ENCODE measurements at regions not wholly inside any gene's neighbourhood (a gene's known extent, or its start where the extent isn't known, plus 50 kb on each side); places are given as distances from the start of the nearest gene placed in this dataset.
"Not testable (repeated sequence)": the region's sequence is repeated elsewhere in the genome, so short reads cannot be mapped to it uniquely, and the experiment has no call there.

DNA sequence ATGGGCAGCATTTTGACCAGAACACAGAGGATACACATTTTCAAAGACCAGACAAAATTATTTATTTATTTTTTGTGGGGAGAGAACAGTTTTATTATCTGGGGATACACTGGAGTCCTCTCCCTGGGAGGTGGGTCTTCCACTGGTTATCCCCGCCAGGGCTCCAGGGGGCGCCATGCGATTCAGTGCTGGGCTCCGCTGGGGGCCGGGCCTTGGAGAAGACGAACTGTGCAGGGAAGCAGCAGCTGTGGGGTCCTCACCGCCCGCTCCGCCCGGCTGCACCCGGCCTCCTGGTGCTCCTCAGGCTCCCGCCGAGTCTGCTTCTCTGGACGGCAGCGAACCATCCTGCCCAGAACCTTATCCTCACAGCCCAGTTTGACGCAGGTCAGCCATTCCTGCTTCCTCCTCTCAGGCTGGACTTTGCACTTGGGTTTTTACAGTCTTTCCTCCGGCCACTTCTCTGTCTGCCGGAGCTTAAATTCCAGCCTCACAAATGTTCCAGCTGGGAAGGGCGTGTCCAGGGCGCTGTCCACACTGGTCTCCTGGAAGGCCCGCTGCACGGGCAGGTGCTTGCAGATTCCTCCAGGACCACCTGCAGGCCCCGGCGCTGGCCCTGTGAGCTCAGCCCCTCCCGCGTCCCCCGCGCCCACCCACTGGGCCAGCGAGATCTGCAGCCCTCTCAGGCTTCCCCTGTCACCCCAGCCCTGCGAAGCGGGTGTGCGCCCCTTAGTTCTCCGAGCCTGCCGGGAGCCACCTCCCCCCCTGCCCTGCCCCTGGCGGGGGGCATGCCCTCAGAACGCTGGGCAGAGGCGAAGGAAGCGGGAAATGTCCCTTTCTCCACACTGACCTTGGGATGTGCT lies 1830.0 kb upstream of the DEFB115 start:
- H3K4me1 ChIP-seq (ENCODE audit: low read length) = no peaks in the 10 kb centered on the region
- no peaks in the 10 kb centered on the region for H3K27me3 ChIP-seq (replicated peaks; ENCODE audit: insufficient read depth, low read length)
- H2AFZ ChIP-seq (ENCODE audit: low read length) = no peak overlapping the region
- H3K79me2 ChIP-seq (ENCODE audit: low read length) = no peaks in the 10 kb centered on the region
- no peak overlapping the region for H3K4me3 ChIP-seq (ENCODE audit: low read length)
- H3K4me2 ChIP-seq (ENCODE audit: low read depth, low read length) = no peak overlapping the region
- no peaks in the 10 kb centered on the region for H3F3A ChIP-seq (ENCODE audit: insufficient read depth, low read length)
- no peak overlapping the region for H3K27ac ChIP-seq (ENCODE audit: low read length)
- H3K9me3 ChIP-seq (replicated peaks; ENCODE audit: insufficient read depth, low read length) = no peaks in the 10 kb centered on the region
- no peaks in the 10 kb centered on the region for H3K36me3 ChIP-seq (replicated peaks; ENCODE audit: insufficient read depth, low read length)
- TF ChIP-seq EZH2phosphoT487 (IDR thresholded peaks at IDR 0.05; ENCODE audit: low read length) (no peak), EZH2 (optimal IDR thresholded peaks at IDR 0.05; ENCODE audit: low read depth, low read length) (no peak)
- TF ChIP-seq, protein P1, sequence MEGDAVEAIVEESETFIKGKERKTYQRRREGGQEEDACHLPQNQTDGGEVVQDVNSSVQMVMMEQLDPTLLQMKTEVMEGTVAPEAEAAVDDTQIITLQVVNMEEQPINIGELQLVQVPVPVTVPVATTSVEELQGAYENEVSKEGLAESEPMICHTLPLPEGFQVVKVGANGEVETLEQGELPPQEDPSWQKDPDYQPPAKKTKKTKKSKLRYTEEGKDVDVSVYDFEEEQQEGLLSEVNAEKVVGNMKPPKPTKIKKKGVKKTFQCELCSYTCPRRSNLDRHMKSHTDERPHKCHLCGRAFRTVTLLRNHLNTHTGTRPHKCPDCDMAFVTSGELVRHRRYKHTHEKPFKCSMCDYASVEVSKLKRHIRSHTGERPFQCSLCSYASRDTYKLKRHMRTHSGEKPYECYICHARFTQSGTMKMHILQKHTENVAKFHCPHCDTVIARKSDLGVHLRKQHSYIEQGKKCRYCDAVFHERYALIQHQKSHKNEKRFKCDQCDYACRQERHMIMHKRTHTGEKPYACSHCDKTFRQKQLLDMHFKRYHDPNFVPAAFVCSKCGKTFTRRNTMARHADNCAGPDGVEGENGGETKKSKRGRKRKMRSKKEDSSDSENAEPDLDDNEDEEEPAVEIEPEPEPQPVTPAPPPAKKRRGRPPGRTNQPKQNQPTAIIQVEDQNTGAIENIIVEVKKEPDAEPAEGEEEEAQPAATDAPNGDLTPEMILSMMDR (IDR thresholded peaks at IDR 0.05; ENCODE audit: low read length) = no peak
- DNase-seq = no peak
- H3K9me2 ChIP-seq (replicated peaks; ENCODE audit: insufficient read depth, low read length) = no peaks in the 10 kb centered on the region
- H4K20me1 ChIP-seq (ENCODE audit: insufficient read depth, low read length) = no peaks in the 10 kb centered on the region
- no peak overlapping the region for H3K9ac ChIP-seq (ENCODE audit: low read length)

GRCh38 chr20:29430531-29430930 lies 1826.9 kb upstream of the DEFB115 start:
- TF ChIP-seq EZH2phosphoT487 (IDR thresholded peaks at IDR 0.05; ENCODE audit: low read length) = no peak
- TF ChIP-seq EZH2 (optimal IDR thresholded peaks at IDR 0.05; ENCODE audit: low read depth, low read length) = no peak
- TF ChIP-seq, protein P1 (IDR thresholded peaks at IDR 0.05; ENCODE audit: low read length) = no peak
- Histone ChIP-seq H3K9me2 (replicated peaks; ENCODE audit: insufficient read depth, low read length) (no peaks in the 10 kb centered on the region), H3K79me2 (ENCODE audit: low read length) (no peaks in the 10 kb centered on the region), H3K4me1 (ENCODE audit: low read length) (no peaks in the 10 kb centered on the region), H3F3A (ENCODE audit: insufficient read depth, low read length) (no peaks in the 10 kb centered on the region), H2AFZ (ENCODE audit: low read length) (no peak overlapping the region), H3K9ac (ENCODE audit: low read length) (no peak overlapping the region), H3K4me3 (ENCODE audit: low read length) (no peak overlapping the region), H4K20me1 (ENCODE audit: insufficient read depth, low read length) (no peaks in the 10 kb centered on the region), H3K27me3 (replicated peaks; ENCODE audit: insufficient read depth, low read length) (no peaks in the 10 kb centered on the region), H3K36me3 (replicated peaks; ENCODE audit: insufficient read depth, low read length) (no peaks in the 10 kb centered on the region), H3K4me2 (ENCODE audit: low read depth, low read length) (no peak overlapping the region), H3K9me3 (replicated peaks; ENCODE audit: insufficient read depth, low read length) (no peaks in the 10 kb centered on the region), H3K27ac (ENCODE audit: low read length) (no peak overlapping the region)
- DNase-seq = no peak

GRCh38 chr20:29440721-29441120 lies 1816.7 kb upstream of the DEFB115 start:
- H2AFZ ChIP-seq (ENCODE audit: low read length); H3K9me2 ChIP-seq (replicated peaks; ENCODE audit: insufficient read depth, low read length): not testable (repeated sequence)

DNA sequence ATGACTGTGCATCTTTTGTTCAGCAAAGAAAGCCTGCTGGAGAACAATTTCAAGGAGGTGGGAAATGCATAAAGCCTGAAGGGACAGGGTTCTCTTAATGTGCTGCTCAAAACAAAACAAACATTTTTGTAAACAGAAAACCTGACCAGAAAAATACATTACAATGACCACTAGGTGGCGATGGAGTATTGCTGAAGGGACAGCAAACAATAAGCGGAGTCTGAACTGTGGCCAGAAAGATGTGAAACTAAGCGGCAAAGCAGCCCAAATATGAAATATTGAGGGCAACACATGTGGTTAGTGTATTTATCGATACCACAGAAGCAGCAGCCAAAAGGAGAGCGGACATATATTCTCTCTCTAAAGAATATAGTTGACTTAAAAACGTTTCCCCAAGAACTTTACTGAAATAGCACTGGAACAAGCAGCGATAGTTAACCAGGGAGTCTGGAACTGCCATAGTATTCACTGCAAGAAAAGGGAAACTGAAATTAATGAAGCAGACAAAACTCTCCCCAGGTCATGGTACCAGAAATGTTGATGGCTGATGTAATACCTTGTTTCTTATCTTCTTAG lies 1814.2 kb upstream of the DEFB115 start:
- H3K4me2 ChIP-seq (ENCODE audit: low read depth, low read length) = peak overlapping the region; percentile 12; the same call in 1 of the 2 replicates

More at GRCh38 chr20:29440721-29441120, 1816.7 kb upstream of the DEFB115 start:
- H3K27ac ChIP-seq (ENCODE audit: low read length); H3K4me3 ChIP-seq (ENCODE audit: low read length); H3K4me1 ChIP-seq (ENCODE audit: low read length); H3K79me2 ChIP-seq (ENCODE audit: low read length); H3K4me2 ChIP-seq (ENCODE audit: low read depth, low read length); H3K9ac ChIP-seq (ENCODE audit: low read length); H4K20me1 ChIP-seq (ENCODE audit: insufficient read depth, low read length); H3K27me3 ChIP-seq (replicated peaks; ENCODE audit: insufficient read depth, low read length); H3K36me3 ChIP-seq (replicated peaks; ENCODE audit: insufficient read depth, low read length); H3F3A ChIP-seq (ENCODE audit: insufficient read depth, low read length); H3K9me3 ChIP-seq (replicated peaks; ENCODE audit: insufficient read depth, low read length); DNase-seq: not testable (repeated sequence)

More for the DNA sequence above, 1814.2 kb upstream of the DEFB115 start:
- not testable (repeated sequence) for H3K9me2 ChIP-seq (replicated peaks; ENCODE audit: insufficient read depth, low read length); H4K20me1 ChIP-seq (ENCODE audit: insufficient read depth, low read length); H2AFZ ChIP-seq (ENCODE audit: low read length); H3K36me3 ChIP-seq (replicated peaks; ENCODE audit: insufficient read depth, low read length); H3F3A ChIP-seq (ENCODE audit: insufficient read depth, low read length); H3K27me3 ChIP-seq (replicated peaks; ENCODE audit: insufficient read depth, low read length); H3K4me1 ChIP-seq (ENCODE audit: low read length); H3K9me3 ChIP-seq (replicated peaks; ENCODE audit: insufficient read depth, low read length); H3K79me2 ChIP-seq (ENCODE audit: low read length); H3K9ac ChIP-seq (ENCODE audit: low read length); H3K27ac ChIP-seq (ENCODE audit: low read length)
- H3K4me3 ChIP-seq (ENCODE audit: low read length) = 0 out of 2 replicates have a peak overlapping the region, but pooled peaks have one; percentile 17
- peak; percentile 75 for DNase-seq
- TF ChIP-seq, protein P1 (IDR thresholded peaks at IDR 0.05; ENCODE audit: low read length) = peak; percentile 65
